Skeletal muscle tissue (tissue), 3 donors: ENCODE measurements at regions not wholly inside any gene's neighbourhood (a gene's known extent, or its start where the extent isn't known, plus 50 kb on each side); places are given as distances from the start of the nearest gene placed in this dataset.

Source experiments
- H3K27ac ChIP-seq: one replicate; pipeline ENCODE4 v1.7.0; 2013; ENCODE audit warnings: mild to moderate bottlenecking, low read depth, low read length, inconsistent platforms
- H3K27me3 ChIP-seq, 3 donors: one replicate each; pipeline ENCODE4 v1.7.0; 2013; ENCODE audit warnings: low read length in 3 of 3; ENCODE audit not compliant: control insufficient read depth in 3 of 3, insufficient read depth in 3 of 3
- H3K36me3 ChIP-seq, 3 donors: one replicate each; pipeline ENCODE4 v1.7.0; 2013; ENCODE audit warnings: low read length in 3 of 3; ENCODE audit not compliant: control insufficient read depth in 3 of 3, insufficient read depth in 3 of 3
- H3K4me1 ChIP-seq, 3 donors: one replicate each; pipeline ENCODE4 v1.7.0; 2013; ENCODE audit warnings: low read length in 3 of 3, mild to moderate bottlenecking in 3 of 3; ENCODE audit not compliant: control insufficient read depth in 3 of 3, insufficient read depth in 3 of 3
- H3K4me3 ChIP-seq, 3 donors: one replicate each; pipeline ENCODE4 v1.7.0; 2013; ENCODE audit warnings: low read length in 3 of 3
- H3K9ac ChIP-seq, 3 donors: one replicate each; pipeline ENCODE4 v1.7.0; 2013; ENCODE audit warnings: low read length in 3 of 3, mild to moderate bottlenecking in 3 of 3, moderate library complexity in 2 of 3, low read depth in 1 of 3
- H3K9me3 ChIP-seq, 3 donors: one replicate each; pipeline ENCODE4 v1.7.0; 2013; ENCODE audit warnings: low read length in 3 of 3; ENCODE audit not compliant: control insufficient read depth in 3 of 3
- donor health status: Osteomylitis.

GRCh38 chr18:29549759-29550158 is 1372.8 kb upstream of the CDH2 start:
- Histone ChIP-seq H3K4me3 (no peak overlapping the region), H3K4me1 (no peaks in the 10 kb centered on the region), H3K27me3 (no peaks in the 10 kb centered on the region), H3K27ac (no peak overlapping the region), H3K36me3 (no peaks in the 10 kb centered on the region), H3K9ac (no peak overlapping the region), H3K9me3 (no peaks in the 10 kb centered on the region)

- Histone ChIP-seq H3K9ac (no peak overlapping the region), H3K9me3 (no peaks in the 10 kb centered on the region), H3K27me3 (no peaks in the 10 kb centered on the region), H3K36me3 (no peaks in the 10 kb centered on the region), H3K27ac (no peak overlapping the region), H3K4me1 (no peaks in the 10 kb centered on the region), H3K4me3 (no peak overlapping the region)
Observed at GRCh38 chr18:29547626-29548025, 1370.7 kb upstream of the CDH2 start.

DNA sequence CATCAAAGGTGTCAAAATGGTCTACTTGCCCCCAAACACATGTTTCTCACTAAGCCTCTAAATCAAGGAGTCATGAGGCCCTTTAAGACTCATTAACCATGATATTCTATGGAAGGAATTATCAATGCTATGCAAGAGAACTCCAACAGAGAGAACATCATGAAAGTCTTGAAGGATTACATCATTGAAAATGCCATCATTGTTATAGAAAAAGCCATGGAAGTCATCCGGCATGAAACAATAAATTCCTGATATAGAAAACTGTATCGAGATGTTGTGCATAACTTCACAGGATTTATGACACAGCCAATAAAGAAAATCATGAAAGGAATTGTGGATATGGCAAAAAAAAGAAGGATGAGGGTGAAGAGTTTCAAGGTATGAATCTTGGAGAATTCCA is 1363.6 kb upstream of the CDH2 start:
- no peaks in the 10 kb centered on the region for H3K27me3 ChIP-seq
- H3K4me3 ChIP-seq, result no peak overlapping the region
- no peak overlapping the region for H3K9ac ChIP-seq
- H3K9me3 ChIP-seq, result no peaks in the 10 kb centered on the region
- no peaks in the 10 kb centered on the region for H3K36me3 ChIP-seq
- no peaks in the 10 kb centered on the region for H3K4me1 ChIP-seq
- H3K27ac ChIP-seq, result no peak overlapping the region

DNA sequence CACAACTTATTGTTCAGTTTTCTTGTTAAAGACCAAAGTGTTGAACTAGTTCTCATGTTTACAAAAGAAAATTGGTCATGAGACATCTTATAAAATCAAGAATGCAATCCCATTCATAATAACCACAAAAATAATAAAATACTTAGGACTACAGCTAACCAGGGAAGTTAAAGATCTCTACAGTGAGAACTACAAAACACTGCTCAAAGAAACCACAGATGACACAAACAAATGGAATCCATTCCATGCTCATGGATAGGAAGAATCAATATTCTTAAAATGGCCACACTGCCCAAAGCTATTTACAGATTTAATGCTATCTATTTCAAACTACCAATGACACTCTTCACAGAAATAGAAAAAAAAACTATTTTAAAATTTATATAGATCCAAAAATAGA is 1354.8 kb upstream of the CDH2 start:
- H3K36me3 ChIP-seq, result no peaks in the 10 kb centered on the region
- no peak overlapping the region for H3K4me3 ChIP-seq
- H3K9me3 ChIP-seq, result no peaks in the 10 kb centered on the region
- H3K9ac ChIP-seq, result no peak overlapping the region
- no peaks in the 10 kb centered on the region for H3K4me1 ChIP-seq
- H3K27ac ChIP-seq, result no peak overlapping the region
- H3K27me3 ChIP-seq, result no peaks in the 10 kb centered on the region

GRCh38 chr18:29523371-29523770 is 1346.4 kb upstream of the CDH2 start:
- Histone ChIP-seq H3K36me3 (no peaks in the 10 kb centered on the region), H3K4me3 (no peak overlapping the region), H3K9ac (no peak overlapping the region), H3K9me3 (no peaks in the 10 kb centered on the region), H3K4me1 (no peaks in the 10 kb centered on the region), H3K27me3 (no peaks in the 10 kb centered on the region), H3K27ac (no peak overlapping the region)

DNA sequence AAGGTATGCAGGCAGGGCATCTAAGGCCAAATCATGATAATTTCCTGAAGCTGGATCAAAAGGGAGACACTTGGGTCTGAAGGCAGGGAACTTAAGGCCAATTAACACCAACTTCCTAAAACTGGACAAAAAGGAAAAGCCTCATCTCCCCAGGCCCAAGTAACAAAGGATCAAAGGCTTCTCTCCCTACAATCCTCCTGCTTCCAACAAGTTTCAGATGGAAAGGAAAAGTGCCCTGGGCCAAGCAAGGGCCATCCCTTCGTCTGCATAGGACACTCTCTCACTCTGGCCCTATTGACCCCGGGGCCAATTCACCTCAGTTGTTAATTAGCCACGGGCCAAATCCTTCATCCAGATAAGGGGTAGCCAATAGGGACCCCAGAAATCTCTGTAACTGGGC is 1335.8 kb upstream of the CDH2 start:
- Histone ChIP-seq H3K27ac (no peak overlapping the region), H3K27me3 (no peaks in the 10 kb centered on the region), H3K9ac (no peak overlapping the region), H3K4me1 (no peaks in the 10 kb centered on the region), H3K4me3 (no peak overlapping the region), H3K36me3 (no peaks in the 10 kb centered on the region), H3K9me3 (no peaks in the 10 kb centered on the region)

DNA sequence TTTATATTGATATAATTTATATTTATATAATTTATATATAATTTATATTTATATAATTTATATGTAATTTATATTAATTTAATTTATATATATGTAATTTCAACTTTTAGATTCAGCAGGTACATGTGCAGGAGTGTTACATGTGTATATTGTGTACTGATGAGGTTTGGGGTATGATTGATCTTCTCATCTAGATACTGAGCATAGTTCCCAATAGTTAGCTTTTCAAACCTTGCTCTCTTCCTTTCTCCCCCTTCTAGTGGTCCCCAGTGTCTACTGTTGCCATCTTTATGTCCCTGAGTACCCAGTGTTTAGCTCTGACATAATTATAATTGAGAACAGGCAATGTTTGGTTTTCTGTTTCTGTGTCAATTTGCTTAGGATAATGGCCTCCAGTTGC is 1335.3 kb upstream of the CDH2 start:
- no peaks in the 10 kb centered on the region for H3K4me1 ChIP-seq
- no peak overlapping the region for H3K9ac ChIP-seq
- H3K27me3 ChIP-seq, result no peaks in the 10 kb centered on the region
- no peak overlapping the region for H3K4me3 ChIP-seq
- no peaks in the 10 kb centered on the region for H3K9me3 ChIP-seq
- H3K27ac ChIP-seq, result no peak overlapping the region
- H3K36me3 ChIP-seq, result no peaks in the 10 kb centered on the region

DNA sequence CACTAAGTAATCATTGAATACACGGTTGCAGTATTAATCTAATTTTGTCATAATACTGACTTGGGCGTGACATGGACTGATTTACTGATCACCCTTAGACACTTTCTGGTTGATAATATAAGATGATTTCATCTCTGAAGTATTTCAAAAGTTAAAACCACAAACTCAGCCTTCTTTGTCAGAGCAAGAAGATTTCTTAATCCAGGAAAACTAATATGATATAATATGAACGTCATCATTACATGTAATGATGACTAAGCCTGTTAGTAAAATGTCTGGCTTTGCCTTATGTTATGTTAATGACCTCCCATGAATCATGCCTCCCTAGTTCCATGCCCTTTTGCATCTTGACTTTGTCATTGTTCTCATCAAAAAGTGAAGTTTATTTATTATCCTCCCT is 1325.0 kb upstream of the CDH2 start:
- no peaks in the 10 kb centered on the region for H3K4me1 ChIP-seq
- no peak overlapping the region for H3K9ac ChIP-seq
- H3K36me3 ChIP-seq, result no peaks in the 10 kb centered on the region
- no peaks in the 10 kb centered on the region for H3K9me3 ChIP-seq
- H3K4me3 ChIP-seq, result no peak overlapping the region
- no peak overlapping the region for H3K27ac ChIP-seq
- no peaks in the 10 kb centered on the region for H3K27me3 ChIP-seq

DNA sequence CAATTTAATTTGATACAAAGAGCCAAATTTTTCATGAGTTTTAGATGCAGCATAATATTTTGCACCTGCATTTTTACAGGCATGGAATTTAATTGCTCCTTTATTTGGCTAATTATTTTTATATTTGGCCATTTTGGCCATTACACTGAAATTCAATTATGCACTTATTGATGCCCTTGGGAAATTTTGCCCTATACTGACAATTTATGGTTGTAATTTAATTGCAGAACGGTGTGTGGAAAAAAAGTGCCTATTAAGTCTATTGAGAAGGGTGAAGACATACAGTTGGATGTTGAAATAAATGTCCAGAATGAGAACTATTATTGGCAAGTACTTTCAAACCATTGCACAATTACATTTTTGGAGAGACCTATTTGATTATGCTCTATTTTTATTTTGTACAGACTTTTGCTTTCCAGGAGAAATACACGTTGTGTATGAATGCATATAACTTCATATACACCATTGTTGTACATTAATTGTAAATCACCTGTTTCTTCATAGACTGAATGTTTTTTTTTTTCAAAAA is 1319.3 kb upstream of the CDH2 start:
- H3K27me3 ChIP-seq, result no peaks in the 10 kb centered on the region
- H3K4me1 ChIP-seq, result no peaks in the 10 kb centered on the region
- no peaks in the 10 kb centered on the region for H3K36me3 ChIP-seq
- H3K27ac ChIP-seq, result no peak overlapping the region
- no peak overlapping the region for H3K9ac ChIP-seq
- no peak overlapping the region for H3K4me3 ChIP-seq
- H3K9me3 ChIP-seq, result no peaks in the 10 kb centered on the region

DNA sequence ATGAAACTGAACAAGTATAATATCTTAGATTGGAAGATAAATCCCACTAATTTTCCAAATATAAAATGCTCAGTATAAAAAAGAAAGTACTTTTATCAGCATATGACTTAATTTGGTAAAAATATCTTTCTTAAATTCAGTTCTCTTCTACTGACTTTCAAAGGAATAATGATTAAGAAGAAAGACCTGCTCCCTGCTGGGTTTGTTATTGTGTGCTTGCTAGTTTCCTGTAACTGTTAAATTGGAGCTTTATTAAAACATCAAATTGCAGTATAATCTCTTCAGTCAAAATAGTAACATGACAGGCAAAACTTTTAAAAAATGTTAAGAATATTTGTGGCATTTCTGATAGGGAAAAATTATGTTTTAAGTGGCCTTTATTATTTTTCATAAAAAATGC is 1317.4 kb upstream of the CDH2 start:
- no peaks in the 10 kb centered on the region for H3K9me3 ChIP-seq

GRCh38 chr18:29491907-29492306 is 1315.0 kb upstream of the CDH2 start:
- H3K4me3 ChIP-seq, result no peak overlapping the region
- H3K4me1 ChIP-seq, result no peaks in the 10 kb centered on the region
- no peaks in the 10 kb centered on the region for H3K27me3 ChIP-seq
- no peaks in the 10 kb centered on the region for H3K9me3 ChIP-seq
- no peak overlapping the region for H3K9ac ChIP-seq
- H3K36me3 ChIP-seq, result no peaks in the 10 kb centered on the region
- no peak overlapping the region for H3K27ac ChIP-seq

More for the DNA sequence above, 1317.4 kb upstream of the CDH2 start:
- no peaks in the 10 kb centered on the region for H3K27me3 ChIP-seq
- no peaks in the 10 kb centered on the region for H3K36me3 ChIP-seq
- H3K27ac ChIP-seq, result no peak overlapping the region
- H3K4me3 ChIP-seq, result no peak overlapping the region
- H3K9ac ChIP-seq, result no peak overlapping the region
- no peaks in the 10 kb centered on the region for H3K4me1 ChIP-seq
